ENCODE measurements at regions not wholly inside any gene's neighbourhood (a gene's known extent, or its start where the extent isn't known, plus 50 kb on each side); places are given as distances from the start of the nearest gene placed in this dataset.

DNA sequence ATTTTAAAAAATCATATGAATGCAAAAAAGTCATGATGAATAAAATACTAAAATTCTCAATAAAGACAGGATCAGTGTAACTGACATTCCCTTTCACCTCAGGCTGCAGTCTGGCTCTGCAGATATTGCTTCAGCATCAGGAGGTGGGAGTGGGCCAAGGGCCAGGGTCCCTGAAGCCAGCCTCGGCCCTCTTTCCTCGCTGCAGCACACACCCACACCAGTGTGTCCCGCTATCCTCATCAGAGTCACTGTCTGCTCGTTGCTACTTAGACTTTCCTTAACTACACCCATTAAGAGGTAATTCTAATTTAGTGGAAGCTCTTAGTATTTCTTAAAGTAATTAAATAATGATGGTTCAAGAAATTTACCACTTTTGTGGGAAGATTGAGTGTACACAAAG lies 298.2 kb downstream of the UBE3D start:
- TF ChIP-seq, protein P1, sequence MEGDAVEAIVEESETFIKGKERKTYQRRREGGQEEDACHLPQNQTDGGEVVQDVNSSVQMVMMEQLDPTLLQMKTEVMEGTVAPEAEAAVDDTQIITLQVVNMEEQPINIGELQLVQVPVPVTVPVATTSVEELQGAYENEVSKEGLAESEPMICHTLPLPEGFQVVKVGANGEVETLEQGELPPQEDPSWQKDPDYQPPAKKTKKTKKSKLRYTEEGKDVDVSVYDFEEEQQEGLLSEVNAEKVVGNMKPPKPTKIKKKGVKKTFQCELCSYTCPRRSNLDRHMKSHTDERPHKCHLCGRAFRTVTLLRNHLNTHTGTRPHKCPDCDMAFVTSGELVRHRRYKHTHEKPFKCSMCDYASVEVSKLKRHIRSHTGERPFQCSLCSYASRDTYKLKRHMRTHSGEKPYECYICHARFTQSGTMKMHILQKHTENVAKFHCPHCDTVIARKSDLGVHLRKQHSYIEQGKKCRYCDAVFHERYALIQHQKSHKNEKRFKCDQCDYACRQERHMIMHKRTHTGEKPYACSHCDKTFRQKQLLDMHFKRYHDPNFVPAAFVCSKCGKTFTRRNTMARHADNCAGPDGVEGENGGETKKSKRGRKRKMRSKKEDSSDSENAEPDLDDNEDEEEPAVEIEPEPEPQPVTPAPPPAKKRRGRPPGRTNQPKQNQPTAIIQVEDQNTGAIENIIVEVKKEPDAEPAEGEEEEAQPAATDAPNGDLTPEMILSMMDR (IDR thresholded peaks at IDR 0.05 in 2 of 3, conservative IDR thresholded peaks at IDR 0.05 in 1 of 3; ENCODE audit: borderline replicate concordance in 1 of 3, insufficient read depth in 1 of 3, low read depth in 2 of 3, low read length in 2 of 3) = no peak
- TF ChIP-seq POLR2A (IDR thresholded peaks at IDR 0.05; ENCODE audit: borderline replicate concordance, extremely low read depth, insufficient read depth, insufficient read length) = no peak
- TF ChIP-seq, protein P2, sequence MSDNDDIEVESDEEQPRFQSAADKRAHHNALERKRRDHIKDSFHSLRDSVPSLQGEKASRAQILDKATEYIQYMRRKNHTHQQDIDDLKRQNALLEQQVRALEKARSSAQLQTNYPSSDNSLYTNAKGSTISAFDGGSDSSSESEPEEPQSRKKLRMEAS (IDR thresholded peaks at IDR 0.05) = no peak
- TF ChIP-seq JUND (IDR thresholded peaks at IDR 0.05) = no peak
- TF ChIP-seq, protein P3, sequence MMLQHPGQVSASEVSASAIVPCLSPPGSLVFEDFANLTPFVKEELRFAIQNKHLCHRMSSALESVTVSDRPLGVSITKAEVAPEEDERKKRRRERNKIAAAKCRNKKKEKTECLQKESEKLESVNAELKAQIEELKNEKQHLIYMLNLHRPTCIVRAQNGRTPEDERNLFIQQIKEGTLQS (IDR thresholded peaks at IDR 0.05) = no peak
- no peak for TF ChIP-seq EZH2 (IDR thresholded peaks at IDR 0.05)
- TF ChIP-seq SRF (IDR thresholded peaks at IDR 0.05; ENCODE audit: low read depth) = no peak
- no peak for TF ChIP-seq RAD21 (IDR thresholded peaks at IDR 0.05; ENCODE audit: low read depth)
